Limb (tissue), 2 donors: ENCODE measurements at regions not wholly inside any gene's neighbourhood (a gene's known extent, or its start where the extent isn't known, plus 50 kb on each side); places are given as distances from the start of the nearest gene placed in this dataset.

ENCODE experiments used
- DNase-seq, 2 donors: peaks; one replicate each; pipeline ENCODE4 v3.0.0-alpha.2; 2016; ENCODE audit errors: extremely low spot score in 2 of 2

DNA sequence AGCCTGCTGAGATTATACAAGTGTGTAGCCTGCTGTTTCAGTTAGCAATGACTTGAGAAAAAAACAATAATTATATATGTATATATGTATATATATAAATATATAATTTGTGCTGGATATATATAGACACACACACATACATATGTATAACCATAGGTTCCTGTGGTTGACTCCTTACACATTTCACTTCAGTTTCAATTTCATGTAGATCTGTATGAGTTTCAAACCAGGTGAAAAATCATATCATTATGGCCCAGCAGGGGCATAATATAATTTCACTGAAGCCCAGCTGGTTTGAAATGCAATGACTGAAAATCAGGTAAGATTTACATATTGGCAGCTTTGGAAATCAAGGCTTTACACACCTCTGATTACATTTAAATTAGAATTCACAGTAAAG, 690.4 kb upstream of the CDH18 start:
- DNase-seq: no peak

GRCh38 chr5:20660588-20660987, 672.6 kb upstream of the CDH18 start:
- no peak for DNase-seq

GRCh38 chr5:20656262-20656661, 668.3 kb upstream of the CDH18 start:
- DNase-seq: no peak

- no peak for DNase-seq
Measured at GRCh38 chr5:20655211-20655610, 667.2 kb upstream of the CDH18 start.

GRCh38 chr5:20654746-20655145, 666.7 kb upstream of the CDH18 start:
- DNase-seq: no peak

- DNase-seq: no peak
Measured at GRCh38 chr5:20654033-20654432, 666.0 kb upstream of the CDH18 start.

- DNase-seq: no peak
Measured at GRCh38 chr5:20649966-20650365, 662.0 kb upstream of the CDH18 start.

DNA sequence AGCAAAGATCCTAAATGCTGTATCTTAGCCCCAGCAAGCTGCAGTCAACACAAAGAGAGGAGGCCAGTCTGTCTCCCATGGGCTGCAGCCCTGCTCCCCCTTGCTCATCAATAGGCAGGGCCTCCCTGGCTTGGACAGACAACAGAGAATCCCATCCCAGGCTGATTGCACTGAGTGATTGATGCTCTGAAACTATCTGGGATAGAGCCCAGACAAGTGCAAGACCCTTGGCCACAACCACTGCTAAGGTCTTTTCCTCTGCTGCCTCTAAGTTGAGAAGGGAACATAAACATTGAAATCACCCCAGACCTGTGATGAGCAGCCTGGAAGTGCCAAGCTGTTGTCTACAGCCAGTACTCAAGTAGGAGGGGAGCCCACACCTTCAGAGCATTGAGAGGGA, 661.0 kb upstream of the CDH18 start:
- DNase-seq: no peak

DNA sequence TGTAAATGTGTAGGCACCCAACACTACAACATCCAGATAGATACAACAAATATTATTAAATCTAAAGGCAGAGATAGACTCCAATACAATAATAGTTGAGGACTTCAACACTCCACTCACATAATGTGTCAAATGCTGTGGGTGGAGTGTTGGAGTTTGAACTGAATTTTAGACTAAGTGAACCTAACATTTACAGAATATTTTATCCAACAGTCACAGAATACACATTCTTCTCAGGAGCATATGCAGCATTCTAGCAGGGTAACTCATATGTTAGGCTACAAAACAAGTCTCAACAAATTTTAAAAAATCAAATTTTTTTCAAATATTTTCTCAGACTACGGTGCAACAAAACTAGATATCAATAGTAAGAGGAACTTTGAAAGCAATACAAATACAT, 648.7 kb upstream of the CDH18 start:
- DNase-seq: no peak

DNA sequence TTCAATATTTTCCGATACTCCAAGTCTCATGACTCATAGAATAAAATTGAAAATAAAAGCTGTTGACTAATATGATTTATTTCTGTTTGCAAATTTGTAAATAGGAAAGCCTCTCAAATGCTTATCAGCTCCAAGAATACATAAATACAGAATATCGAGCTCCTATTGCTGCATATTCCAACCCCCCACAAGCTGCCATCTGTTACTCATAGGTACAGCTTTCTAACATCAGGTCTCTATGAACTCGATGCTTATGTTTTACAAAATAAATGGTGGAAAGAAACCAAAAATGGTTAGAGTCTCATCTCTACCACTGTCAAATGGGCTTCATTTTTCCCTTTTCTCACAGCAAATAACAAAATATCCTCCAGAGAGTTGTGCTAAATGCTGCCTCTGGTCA, 631.6 kb upstream of the CDH18 start:
- no peak for DNase-seq

DNA sequence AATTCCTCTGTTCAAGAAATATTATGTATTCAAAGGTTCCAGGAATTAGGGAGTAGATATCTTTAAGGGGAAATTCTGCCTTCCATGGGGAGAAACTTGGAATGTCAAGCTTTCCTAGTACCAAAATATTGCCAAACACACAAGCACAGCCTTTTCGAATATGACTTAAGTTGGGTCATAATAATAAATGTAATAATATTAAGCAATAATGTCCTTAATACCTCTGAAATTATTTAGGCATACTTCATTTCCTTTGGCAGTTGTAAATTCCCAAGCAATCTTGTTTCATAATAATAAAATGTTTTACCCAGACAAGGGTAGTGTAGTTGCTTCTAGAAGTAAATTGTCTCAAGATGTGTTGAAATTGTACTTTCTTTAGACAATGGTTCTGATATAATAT, 630.3 kb upstream of the CDH18 start:
- peak in 1 of 2 donors; percentile 21 for DNase-seq

DNA sequence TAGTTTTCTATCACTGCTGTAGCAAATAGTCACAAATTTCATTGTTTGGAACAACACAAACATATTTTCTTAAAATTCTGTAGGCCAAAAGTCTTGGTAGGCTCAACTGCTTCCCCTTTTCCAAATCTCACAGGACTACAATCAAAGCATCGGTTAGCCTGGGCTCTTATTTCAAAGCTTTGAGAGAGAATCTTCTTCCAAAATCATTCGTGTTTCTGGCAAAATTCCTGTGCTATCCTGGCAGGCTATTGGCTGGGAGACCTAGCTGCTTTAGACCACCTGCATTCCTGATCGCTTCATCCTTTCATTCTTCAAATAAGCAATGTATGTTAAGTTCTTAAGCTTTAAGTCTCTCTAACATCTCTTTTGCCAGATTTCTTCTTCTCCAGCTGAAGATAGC, 629.8 kb upstream of the CDH18 start:
- DNase-seq: peak in 1 of 2 donors; percentile 7

- no peak for DNase-seq
Measured at GRCh38 chr5:20615888-20616563, 628.0 kb upstream of the CDH18 start.

GRCh38 chr5:20611620-20612019, 623.6 kb upstream of the CDH18 start:
- no peak for DNase-seq

GRCh38 chr5:20610681-20611080, 622.7 kb upstream of the CDH18 start:
- no peak for DNase-seq

DNA sequence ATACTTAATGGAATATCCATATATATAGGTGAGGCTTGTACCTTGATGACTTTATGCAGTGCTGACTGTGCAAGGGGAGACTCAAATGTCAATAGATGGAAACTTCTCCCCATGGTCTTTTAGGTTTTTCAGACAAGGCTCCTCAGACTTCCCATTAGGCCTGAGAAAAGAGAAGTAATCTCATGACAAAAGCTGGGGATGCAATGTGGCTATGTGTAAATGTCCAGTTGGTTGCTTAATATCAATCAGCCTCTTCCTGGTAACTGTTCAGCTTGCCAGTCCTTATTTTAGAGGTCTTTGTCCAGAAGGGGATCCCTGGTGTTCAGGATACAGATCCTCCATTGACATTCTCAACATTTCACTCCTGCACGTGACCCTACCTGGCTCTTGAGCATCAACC, 621.1 kb upstream of the CDH18 start:
- DNase-seq: no peak

- DNase-seq: no peak
Measured at GRCh38 chr5:20608567-20608966, 620.6 kb upstream of the CDH18 start.

DNA sequence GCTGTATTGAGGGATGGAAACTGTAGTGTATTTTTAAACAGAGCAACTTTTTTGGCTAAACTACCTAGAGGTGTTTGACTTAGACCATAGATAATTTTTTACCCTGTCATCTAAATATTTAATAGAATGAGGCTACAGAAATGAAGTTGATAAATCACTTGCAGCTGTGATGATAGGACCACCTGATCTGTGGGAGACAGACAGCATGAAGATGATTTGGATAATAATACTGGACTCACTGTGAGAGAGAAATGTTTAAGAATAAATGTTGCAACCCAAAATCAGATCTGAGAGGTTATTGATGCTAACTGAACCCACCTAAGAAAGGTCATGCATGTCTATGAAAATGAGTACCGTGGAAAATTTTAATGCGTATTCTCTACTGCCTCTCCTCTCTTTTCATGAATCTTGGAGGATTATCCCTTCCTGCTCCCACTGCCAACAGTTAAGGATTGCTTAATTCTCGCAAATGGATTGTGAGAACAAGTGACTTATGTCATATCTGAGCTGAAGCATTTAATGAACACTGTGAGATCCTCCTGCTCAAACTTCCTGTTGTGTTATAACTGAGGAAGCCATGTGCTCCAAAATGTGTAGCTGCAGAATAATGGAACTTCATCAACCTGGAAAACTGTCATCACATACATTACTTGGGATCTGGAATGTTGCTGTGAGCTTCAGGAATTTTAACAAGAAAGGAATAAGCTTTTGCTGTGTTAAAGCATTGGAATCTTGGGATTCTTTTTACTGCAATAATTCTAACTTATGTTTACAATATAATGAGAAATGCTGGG, 617.9 kb upstream of the CDH18 start:
- peak in 1 of 2 donors; percentile 47 for DNase-seq

DNA sequence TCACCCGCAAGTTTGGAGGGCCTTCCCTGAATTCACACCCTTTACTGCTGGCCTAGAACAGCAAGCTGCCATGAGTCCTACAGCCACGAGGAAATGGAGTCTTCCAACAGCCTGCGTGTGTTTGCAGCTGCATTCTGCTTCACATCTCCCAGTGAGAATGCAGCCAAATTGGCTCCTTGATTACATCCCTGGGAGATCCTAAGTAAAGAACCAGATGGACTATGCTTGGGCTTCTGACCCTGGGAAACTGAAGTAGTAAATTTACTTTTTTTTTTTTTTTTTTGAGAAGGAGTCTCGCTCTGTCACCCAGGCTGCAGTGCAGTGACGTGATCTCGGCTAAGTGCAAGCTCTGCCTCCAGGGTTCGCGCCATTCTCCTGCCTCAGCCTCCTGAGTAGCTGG, 617.0 kb upstream of the CDH18 start:
- DNase-seq: peak in 1 of 2 donors; percentile 30

DNA sequence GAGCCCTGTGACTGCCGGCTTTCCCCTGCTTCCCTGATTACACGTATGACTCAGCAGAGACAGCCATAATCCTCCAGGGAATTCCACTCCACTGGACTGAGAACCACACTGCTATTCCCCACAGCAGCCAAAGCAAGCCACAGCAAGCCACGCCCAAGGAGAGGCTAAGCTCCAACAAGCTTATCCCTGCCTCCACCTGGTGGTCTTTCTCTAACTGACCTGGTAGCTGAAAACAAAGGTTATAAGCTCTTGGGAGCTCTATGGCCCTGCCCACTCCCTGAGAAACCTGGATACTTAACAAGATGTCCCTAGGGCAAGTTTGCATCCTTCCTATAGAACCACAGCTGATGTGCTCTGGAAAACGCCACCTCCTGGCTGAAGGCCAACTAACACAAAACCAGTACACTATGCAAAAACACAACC, 613.7 kb upstream of the CDH18 start:
- no peak for DNase-seq

DNA sequence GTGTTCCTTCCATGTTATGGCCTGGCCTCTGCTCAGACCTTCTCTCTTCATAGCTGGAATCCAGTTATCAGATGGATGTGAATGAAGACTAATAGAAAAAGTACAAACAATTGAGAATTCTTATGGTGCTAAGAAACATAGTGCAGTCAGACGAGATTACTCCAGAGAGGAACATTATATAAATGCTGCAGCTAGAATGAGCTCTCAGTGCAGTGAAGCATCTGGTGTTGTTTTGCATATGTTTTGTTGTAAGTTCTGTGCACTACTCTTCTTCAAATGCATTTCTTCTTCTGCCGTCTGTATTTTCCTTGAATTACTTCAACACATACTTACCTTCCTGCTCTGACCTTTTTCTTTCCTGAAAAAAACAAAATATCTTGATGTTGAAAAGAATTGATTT, 602.4 kb upstream of the CDH18 start:
- no peak for DNase-seq

DNA sequence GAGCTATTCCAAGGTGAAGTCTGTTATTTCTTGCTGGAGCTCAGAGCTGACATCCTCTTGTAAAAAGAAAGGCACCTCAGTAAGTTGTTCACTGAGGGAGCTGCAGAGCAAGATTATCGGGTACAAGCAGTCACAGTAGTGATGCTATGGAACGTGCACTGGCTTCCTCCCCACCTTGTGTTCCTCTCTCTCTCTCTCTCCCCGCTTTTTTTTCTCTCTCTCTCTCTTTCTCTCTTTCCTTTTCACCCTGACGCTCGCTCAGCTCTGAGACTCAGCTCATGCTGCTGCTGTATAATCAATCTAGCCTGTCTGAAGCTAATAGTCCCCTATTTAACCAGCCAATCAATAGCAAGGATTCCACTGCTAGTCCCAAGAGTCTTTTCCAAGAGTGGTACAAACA, 587.6 kb upstream of the CDH18 start:
- DNase-seq: no peak

GRCh38 chr5:20574576-20574975, 586.6 kb upstream of the CDH18 start:
- DNase-seq: no peak
